NCI-H524 (cell line): ENCODE measurements at regions not wholly inside any gene's neighbourhood (a gene's known extent, or its start where the extent isn't known, plus 50 kb on each side); places are given as distances from the start of the nearest gene placed in this dataset.
"Not testable (repeated sequence)": the region's sequence is repeated elsewhere in the genome, so short reads cannot be mapped to it uniquely, and the experiment has no call there.

ENCODE experiments used
- DNase-seq, 2 experiments: peaks; one replicate each; lab custom pipeline; 2025; lab: John Stamatoyannopoulos, UW

DNA sequence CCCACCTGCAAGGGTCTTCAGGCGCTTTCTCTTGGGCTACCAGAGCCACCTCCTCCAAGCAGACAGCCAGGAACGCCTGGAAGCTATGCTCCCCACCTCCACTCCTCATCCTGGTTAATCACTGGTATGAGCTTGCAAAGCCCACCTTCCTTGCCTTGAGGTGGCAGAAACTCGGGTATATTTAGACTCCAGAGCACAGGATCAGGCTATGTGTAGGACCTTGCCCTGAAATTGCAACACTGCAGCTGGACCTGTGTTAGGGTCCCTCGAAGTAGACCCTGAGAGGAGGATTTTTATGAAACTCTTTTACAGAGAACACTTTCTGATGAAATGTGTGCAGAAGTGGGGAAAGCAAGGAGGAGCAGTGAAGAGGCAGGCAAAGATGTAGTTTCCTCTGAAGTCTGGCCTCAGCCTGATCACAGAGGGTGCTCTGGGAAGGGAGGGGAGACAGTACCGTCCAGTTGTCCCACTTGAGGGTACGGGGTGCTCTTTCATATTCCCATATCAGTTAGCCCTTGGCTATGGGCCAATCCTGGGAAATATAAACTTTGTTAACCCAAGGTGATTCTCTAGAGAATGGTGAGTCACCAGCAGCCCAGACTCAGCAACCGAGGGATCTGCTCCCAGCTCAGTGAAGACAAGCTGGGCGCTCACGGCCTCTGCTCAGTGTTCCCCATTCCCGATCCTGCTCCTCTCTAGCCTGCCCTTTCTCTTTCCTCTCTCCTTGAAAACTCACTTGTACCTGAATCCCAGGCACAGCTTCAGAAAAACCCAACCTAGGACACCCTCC is 157.9 kb downstream of the UQCRFS1 start:
- DNase-seq, result no peak

DNA sequence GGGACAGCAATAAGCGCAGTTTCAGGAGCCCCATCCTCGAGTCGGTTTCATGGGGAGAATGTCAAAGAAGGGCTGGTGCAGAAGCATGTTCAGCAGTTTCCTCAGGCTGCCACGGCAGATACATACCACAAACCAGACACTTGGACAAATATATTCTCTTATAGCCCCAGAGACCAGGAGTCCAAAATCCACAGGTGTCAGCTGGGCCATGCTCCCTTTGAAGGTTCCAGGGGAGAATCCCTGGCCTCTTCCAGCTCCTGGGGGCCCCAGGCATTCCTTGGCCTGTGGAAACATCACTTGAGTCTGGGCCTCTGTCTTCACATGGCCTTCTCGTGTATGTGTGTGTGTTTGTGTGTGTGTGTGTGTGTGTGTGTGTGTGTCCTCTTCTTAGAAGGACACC is 164.1 kb downstream of the UQCRFS1 start:
- DNase-seq, result no peak

DNA sequence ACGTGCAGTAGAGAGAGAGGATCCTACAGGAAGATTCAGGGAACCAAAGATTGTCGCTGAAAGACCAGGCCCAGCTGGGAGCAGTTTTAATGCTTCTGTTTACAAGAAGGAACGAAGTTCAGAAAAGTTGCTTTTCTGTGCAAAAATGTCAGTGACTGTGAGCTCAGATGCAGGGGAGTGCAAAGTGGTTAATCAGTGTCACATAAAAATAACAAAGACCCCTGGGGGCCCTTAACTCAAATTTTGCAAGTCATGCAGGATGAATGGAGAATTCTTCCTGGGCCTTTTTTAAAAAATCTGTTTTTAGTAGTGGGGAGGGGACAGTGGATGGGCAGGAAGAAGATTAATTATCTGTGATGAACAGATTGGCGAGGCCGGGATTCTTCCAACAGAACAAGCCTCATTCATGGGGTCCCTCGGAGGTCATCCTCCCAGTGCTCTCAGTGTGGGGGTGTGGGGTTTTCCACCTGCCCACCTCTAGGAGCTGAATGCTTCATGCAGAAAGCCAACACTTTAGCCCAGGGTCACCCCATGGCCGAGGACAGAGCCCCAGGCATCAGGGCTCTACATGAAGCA is 167.2 kb downstream of the UQCRFS1 start:
- DNase-seq, result no peak

DNA sequence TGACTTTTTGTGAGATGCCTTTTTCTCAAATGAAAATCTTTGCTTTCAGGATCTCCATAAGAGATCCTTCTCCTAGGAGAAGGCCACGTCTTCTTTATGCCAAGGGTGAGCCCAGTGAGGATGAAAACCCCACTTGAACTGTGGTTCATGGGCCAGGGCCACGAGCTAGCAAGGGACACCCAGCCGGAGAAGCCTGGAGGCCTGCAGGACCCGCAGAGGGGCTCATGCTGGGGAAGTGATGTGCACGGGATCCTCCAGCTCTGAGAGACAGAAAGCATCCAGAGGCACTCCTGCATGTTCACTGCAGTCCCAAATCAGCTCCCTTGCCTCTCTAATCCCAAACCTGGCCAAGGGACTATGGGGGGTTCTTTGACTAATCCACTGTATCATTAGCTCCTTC is 168.9 kb downstream of the UQCRFS1 start:
- no peak for DNase-seq

DNA sequence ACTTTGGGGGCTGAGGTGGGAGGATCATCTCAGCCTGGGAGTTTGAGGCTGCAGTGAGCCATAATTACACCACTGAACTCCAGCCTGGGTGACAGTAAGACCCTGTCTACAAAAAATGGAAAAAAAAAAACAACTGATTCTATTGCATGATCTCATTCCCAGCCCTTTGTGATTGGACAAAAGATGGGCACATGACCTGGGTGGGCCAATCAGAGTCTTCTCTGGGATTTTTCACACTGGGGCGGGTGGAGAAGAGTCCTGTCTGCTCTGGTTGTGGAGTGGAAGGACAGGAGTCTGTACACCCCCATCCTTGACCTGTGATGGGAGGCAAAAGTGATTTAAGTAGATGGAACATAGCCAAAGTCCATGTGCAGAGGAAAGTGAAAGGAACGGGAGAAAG is 170.5 kb downstream of the UQCRFS1 start:
- DNase-seq, result no peak

DNA sequence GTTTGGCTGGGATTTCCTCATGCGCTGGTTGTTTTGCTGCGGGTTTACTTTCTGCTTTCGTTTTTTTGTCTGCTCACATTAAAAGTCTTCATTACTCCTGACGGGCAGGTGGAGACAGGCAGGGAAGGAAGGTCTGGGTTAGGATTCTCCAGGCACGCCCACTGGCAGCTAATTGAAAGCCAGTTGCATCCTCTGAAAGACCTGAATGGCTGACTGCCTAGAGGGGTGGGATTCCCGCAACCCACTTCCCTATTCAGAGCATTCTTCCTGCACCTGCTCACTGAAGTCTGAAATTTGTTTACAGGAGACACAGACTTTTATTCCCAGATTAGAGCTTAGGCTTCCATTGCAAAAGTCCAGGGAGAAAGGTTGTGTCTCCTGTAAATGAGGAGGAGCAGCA is 172.0 kb downstream of the UQCRFS1 start:
- no peak for DNase-seq

DNA sequence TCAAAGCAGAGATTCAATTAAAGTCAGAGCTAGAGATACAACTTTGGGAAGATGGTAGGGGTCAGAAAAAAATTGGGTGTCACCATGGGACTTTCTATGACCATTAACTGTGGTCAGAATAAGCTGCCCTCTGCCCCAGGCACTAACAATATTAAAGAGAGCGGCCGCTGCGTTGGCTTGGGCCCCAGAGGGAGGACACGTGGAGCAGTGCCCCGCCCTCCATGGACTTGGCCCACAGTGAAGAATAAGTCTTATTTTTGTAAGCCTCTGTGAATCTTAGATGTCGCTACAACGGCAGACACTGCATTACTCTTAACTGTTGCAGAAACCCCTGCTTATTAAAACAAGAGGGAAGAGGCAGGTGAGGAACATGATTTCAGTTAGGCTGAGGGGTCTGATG is 172.7 kb downstream of the UQCRFS1 start:
- no peak for DNase-seq

DNA sequence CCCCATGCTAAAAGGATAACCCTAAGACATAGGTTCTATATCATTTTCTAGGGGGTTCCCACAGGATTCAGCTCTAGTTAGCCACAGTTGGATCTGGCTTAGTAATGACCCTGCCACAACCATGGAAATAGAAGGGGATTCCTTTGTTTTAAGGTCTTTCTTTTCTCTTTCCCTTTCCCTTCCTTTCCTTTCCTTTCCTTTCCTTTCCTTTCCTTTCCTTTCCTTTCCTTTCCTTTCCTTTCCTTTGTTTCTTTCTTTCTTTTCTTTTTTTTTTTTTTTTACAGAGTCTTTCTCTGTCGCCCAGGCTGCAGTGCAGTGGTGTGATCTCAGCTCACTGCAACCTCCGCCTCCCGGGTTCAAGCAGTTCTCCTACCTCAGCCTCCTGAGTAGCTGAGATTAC is 173.9 kb downstream of the UQCRFS1 start:
- not testable (repeated sequence) for DNase-seq

DNA sequence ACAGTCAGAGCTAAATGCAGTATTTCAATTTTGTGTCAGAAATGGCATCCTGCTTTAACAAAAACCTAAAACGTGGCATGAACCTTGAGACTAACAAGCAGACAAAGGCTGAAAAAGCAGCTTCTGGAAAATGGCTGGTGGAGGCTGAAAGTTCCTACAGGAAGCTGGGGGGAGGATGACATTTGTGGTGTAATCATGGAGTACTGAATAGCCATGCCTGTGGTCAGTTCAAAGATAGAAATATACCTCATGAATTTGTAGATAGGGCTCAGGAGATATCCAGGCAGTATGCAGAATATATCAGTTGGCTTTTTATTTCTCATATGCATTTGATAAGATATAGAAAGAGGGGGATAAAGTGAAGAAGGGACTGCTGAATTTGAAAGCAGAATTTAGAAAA is 181.7 kb downstream of the UQCRFS1 start:
- no peak for DNase-seq

DNA sequence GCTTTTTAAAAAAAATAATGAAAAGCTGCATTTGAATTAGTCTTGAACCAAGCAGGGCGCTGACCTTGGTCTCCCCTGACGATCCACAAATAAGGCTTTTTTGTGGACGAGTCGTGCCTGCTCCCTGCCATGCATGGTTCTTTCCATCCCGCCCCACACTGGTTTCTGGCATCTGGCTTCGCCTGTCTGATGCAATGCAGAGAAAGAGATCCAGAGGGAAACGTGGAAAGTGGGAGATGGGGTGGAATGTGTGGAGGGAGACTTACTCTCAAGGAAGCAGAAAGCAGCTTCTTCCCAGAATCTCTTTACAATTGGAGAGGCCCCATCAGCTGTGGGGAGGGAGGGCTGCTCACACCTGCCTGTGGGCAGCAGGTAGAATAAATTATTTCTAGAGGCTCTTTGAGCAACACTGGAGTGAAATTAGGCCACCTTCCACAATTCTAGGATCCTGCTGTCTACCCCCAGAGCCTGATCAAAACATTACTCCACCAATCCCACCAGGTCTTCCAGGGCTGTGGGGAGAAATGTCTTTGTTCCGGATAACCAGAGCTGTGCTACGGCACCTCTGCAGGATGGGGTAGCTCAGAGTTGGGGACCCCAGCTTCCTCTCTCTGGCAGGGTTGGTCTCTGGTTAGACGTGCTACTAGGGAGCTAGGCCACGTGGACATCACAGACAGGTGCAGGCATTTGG is 183.5 kb downstream of the UQCRFS1 start:
- DNase-seq, result no peak

DNA sequence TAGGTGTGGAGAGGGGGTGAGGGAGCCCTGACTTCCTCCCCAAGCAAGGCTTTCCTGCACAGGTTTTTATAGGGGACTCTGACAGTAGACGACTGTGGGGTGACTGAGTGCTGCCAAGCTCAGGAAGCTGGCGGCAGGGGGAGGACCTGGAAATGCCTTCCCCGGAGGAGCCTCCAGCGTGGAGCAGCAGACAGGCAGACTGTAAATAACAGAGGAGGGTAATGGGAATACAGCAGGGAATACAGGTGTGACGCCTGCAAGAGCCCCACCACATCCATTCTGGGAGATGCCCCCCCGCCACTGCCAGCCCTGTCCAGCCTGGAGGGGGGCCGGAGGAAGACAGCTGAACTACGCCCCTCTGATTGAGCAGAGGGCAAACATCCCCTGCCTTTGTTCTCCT is 190.4 kb downstream of the UQCRFS1 start:
- no peak for DNase-seq

DNA sequence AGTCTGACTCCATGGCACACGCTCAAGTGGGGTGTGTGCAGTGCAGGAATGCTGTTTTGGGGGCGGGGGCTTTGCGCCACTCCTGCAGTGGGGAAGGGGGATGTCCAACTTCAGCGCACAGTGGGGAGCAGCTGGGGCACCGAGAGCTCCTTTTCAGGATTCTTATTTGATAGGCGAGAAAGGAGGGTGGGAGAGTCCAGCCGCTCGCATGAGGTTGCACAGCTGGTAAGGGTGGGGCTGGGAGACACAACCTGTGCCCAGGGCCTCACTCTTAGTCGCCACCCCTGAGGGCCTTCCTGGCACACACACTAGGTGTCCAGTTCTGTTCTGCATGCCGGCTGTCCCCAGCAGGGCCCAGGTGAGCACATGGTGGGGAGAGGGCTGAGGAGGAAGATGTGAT is 190.8 kb downstream of the UQCRFS1 start:
- no peak for DNase-seq

DNA sequence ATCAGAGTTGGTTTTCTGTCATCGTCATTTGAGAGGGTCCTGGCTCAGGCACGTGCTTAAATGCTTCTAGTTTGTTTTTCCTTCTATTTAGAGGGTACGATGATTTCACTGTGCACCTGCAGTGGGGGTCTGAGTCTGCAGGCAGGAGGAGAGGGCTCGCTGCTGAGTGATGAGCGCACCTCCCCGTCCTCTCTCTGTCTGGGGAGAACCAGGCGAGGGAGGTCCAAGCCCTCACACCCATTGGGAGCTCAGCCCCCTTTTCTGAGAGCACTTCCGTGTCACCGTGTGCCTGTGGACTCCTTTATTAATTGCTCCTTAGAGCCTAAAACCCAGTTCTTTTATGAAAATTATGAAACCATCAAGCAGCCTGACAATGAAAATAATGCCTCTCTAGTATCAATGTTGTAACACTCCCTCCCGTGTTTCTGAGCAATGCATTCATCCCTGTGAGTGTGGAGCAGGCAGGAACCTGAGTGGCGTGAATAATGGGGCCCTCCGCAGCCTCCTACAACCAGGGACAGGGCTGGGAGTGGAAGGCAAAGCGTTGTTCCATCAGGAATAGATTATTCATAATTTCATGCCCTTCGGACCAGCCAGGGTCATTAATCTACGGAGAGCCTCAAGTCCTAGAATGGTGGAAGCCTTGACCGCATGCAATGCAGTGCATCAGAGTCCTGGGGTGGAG is 191.6 kb downstream of the UQCRFS1 start:
- DNase-seq, result no peak

DNA sequence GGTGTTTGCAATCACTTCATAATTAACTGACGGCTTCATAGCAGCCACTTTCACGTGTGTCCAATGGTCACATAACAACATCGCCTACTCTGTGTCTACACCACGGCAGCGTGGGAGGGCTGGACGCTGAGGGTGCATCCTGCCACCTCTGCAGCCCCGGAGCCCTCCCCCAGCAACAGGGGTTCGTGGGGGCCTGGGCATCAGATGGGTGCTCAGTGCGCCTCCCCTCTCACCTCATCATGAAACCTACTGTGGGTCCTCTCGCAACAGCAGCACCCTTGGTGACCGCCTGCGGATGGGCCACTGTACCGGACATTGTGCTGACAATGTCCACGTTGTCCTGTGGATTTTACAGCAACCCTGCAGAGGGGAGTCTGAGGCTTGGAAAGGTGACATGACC is 193.5 kb downstream of the UQCRFS1 start:
- no peak for DNase-seq

DNA sequence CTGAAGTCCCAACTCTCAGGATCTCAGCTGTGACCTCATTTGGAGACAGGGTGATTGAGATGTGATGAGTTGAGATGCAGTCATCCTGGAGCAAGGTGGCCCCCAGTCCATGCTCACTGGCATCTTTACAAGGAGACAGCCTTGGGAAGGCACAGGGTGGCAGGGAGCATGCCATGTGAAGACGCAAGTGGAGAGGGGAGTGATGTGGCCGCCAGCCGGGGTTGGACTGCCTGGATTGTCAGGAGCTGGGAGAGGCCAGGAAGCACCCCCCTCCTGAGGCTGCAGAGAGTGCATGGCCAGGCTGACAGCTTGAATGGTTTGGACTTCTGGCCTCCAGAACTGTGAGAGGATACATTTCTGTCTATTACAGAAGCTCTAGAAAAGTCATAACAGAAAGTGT is 194.4 kb downstream of the UQCRFS1 start:
- no peak for DNase-seq

DNA sequence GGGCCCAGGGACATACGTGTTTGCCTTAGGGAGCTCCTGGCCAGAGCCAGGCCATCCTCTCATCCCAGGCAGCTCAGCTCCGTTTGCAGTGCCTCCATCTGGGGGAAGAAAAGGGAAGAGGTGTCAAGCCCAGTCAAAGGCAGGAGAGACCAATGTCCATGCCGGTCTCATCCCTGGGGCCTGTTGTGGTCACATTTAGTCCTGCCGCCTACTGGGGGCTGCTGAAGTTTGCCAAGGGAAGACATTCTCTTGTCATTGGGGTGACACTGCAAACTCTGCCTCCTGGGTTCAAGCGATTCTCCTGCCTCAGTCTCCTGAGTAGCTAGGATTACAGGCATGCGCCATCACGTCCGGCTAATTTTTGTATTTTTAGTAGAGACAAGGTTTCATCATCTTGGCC is 195.2 kb downstream of the UQCRFS1 start:
- no peak for DNase-seq

DNA sequence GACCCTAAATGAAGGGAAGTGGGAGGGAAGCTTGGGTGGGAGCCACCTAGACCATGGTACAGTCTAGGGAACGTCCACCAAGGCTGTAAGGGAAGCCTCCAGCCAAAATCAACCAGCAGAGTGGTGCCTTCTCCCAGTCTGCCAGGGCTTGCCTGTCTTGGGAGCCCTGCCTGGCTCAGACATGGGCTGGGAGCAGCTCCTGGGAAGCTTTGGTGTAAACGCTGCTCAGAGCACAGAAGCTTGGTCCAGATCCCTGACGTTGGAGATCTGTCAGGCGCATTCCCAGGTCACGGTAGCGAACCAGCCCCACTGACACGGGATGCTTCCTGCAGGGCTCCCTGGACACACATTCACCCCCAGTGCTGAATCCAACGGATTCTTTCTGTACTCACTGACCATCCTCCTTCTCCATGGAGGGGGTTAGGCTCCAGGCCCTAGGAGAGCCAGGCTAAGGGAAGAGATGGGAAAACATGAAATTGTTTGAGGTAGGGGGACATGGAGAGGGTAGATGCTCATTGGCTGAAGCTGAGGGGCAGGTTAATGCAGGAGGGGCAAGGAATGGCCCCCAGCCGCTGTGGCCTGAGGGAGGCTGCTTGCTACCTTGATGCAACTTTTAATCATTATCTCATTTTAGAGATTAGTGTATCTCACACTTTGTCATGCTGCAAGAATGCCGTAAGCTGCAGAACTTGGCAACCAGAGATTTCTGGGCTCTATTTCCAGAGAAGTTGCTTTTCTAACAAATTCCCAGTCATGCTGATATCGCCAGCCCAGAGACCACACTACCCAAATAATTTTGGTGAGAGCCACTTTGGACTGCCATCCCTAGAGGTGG is 195.8 kb downstream of the UQCRFS1 start:
- DNase-seq, result no peak

DNA sequence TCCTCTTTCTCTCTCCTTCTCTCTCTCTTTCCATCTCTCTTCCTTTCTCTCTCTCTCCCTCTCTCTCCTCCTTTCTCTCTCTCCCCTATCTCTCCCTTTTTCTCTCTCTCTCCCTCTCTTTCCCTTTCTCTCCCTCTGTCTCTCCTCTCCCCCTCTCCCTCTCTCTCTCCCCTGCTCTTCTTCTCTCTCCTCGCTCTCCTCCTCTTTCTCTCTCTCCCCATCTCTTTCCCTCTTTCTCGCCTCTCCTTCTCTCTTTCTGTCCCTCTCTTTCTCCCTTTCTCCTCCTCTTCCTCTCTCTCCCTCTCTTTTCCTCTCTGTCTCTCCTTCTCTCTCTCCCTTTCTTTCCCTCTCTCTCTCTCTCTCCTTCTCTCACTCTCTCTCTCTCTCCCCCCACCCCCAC is 196.6 kb downstream of the UQCRFS1 start:
- no peak for DNase-seq

DNA sequence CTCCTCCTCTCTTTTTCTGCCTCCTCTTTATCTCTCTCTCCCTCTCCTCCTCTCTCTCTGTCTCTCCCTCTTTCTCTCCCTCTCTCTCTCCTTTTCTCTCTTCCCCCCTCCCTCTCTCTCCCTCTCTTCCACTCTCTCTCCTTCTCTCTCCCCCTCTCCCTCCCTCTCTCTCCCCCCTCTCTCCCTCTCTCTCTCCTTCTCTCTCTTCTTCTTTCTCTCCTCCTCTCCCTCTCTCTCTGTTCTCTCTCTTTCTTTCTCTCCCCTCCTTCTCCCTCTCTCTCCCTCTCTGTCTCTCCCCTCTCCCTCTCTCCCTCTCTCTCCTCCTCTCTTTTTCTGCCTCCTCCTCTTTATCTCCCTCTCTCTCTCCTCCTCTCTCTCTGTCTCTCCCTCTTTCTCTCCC is 197.4 kb downstream of the UQCRFS1 start:
- DNase-seq, result no peak

DNA sequence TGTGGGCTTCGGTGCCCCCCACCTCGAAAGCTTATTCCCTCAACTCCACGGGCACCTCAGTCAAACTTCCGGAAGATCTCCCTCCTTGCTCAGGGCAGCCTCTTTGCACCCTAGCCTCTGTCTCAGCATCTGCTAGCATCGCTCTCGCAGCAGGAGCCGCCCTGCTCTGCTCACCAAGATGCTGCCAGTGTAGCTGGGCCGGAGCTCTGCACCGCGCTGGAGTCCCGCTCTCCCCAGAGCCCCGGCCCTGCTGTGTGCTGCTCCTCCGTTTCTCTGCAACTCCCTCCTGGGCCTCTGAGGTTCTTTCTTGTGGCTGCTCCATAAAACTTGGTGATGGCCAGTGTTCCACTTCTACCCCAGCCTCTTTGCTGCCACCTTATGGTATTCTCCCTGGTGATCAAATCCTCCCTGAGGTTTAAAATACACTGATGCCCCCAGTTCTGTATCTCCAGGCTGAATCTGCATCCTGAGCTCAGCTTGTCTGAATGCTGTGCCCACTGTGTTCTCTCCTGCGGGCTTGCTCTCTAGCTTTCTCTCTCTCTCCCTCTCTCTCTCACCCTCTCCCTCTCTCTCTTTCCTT is 198.0 kb downstream of the UQCRFS1 start:
- no peak for DNase-seq

DNA sequence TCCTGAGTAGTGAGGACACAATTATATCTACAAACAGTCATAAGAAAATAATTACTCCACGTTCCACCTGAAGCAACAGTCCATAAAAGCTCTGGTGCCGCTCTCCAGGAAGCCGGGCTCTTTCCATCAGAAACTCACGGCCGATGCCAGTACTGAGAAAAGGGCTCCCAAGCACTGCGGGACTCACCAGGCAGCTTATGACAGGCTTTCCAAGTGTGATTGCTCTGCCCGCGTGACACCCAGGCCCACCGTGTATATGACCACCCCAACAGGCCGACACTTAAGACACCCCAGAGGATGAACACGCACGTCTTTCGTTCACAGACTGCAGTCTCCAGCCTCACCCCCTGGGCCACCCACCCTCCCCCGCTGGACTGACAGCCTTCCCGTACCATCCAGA is 199.0 kb downstream of the UQCRFS1 start:
- no peak for DNase-seq

DNA sequence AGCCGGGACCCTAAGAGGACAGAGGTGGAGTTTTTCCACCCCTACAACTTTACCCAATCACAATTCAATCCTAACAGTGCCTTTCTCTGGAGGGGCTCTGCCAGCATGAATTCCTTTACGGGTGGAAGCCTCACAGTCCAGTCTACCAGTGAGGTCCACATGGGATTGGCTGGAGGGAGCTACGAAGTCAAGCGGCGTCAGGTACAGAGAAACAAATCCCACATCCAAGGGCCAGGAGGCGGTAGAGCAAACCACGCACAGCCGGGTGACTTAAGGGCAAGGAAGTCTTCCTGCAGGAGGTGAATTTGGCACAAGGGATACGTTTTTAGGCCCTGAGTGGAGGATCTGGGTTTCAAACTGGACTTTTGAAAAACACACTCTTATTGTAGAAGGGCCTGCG is 199.6 kb downstream of the UQCRFS1 start:
- no peak for DNase-seq
